ENCODE measurements at regions not wholly inside any gene's neighbourhood (a gene's known extent, or its start where the extent isn't known, plus 50 kb on each side); places are given as distances from the start of the nearest gene placed in this dataset.

DNA sequence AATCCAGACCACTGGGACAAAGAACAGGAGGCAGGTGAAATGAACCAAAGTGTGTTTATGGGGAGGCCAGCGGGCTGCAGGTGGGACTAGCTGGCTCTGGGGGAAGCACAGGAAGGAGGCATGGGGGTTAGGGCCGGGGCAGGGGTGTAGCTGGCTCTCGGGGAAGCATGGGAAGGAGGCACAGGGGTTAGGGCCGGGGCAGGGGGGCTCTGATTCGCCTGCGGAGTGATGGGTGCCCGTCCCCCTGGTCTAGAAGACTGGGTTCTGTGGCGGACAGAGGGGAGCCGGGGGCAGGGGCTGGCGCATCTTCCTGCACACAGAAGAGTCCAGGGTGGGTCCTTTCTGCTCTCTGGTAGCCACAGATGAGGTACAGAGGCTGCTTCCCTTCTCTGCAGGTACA lies 310.3 kb downstream of the TMEM121 start:
- TF ChIP-seq, protein P1, sequence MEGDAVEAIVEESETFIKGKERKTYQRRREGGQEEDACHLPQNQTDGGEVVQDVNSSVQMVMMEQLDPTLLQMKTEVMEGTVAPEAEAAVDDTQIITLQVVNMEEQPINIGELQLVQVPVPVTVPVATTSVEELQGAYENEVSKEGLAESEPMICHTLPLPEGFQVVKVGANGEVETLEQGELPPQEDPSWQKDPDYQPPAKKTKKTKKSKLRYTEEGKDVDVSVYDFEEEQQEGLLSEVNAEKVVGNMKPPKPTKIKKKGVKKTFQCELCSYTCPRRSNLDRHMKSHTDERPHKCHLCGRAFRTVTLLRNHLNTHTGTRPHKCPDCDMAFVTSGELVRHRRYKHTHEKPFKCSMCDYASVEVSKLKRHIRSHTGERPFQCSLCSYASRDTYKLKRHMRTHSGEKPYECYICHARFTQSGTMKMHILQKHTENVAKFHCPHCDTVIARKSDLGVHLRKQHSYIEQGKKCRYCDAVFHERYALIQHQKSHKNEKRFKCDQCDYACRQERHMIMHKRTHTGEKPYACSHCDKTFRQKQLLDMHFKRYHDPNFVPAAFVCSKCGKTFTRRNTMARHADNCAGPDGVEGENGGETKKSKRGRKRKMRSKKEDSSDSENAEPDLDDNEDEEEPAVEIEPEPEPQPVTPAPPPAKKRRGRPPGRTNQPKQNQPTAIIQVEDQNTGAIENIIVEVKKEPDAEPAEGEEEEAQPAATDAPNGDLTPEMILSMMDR (conservative IDR thresholded peaks at IDR 0.05; ENCODE audit: low read depth in 2 of 2) = no peak
- TF ChIP-seq EZH2 (IDR thresholded peaks at IDR 0.05; ENCODE audit: low read depth, unreplicated experiment) = no peak
- TF ChIP-seq EZH2phosphoT487 (IDR thresholded peaks at IDR 0.05; ENCODE audit: unreplicated experiment) = no peak
- TF ChIP-seq POLR2AphosphoS5 (IDR thresholded peaks at IDR 0.05; ENCODE audit: low read depth) = no peak
- TF ChIP-seq, protein P2, sequence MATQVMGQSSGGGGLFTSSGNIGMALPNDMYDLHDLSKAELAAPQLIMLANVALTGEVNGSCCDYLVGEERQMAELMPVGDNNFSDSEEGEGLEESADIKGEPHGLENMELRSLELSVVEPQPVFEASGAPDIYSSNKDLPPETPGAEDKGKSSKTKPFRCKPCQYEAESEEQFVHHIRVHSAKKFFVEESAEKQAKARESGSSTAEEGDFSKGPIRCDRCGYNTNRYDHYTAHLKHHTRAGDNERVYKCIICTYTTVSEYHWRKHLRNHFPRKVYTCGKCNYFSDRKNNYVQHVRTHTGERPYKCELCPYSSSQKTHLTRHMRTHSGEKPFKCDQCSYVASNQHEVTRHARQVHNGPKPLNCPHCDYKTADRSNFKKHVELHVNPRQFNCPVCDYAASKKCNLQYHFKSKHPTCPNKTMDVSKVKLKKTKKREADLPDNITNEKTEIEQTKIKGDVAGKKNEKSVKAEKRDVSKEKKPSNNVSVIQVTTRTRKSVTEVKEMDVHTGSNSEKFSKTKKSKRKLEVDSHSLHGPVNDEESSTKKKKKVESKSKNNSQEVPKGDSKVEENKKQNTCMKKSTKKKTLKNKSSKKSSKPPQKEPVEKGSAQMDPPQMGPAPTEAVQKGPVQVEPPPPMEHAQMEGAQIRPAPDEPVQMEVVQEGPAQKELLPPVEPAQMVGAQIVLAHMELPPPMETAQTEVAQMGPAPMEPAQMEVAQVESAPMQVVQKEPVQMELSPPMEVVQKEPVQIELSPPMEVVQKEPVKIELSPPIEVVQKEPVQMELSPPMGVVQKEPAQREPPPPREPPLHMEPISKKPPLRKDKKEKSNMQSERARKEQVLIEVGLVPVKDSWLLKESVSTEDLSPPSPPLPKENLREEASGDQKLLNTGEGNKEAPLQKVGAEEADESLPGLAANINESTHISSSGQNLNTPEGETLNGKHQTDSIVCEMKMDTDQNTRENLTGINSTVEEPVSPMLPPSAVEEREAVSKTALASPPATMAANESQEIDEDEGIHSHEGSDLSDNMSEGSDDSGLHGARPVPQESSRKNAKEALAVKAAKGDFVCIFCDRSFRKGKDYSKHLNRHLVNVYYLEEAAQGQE (IDR thresholded peaks at IDR 0.05; ENCODE audit: unreplicated experiment) = no peak
- no peak for TF ChIP-seq JUNB (IDR thresholded peaks at IDR 0.05; ENCODE audit: unreplicated experiment)
- no peak for TF ChIP-seq ZNF114 (CRISPR knock-in tag; IDR thresholded peaks at IDR 0.05)
- TF ChIP-seq CREB1 (CRISPR knock-in tag; IDR thresholded peaks at IDR 0.05; ENCODE audit: low read depth) = no peak
- TF ChIP-seq, protein P3, sequence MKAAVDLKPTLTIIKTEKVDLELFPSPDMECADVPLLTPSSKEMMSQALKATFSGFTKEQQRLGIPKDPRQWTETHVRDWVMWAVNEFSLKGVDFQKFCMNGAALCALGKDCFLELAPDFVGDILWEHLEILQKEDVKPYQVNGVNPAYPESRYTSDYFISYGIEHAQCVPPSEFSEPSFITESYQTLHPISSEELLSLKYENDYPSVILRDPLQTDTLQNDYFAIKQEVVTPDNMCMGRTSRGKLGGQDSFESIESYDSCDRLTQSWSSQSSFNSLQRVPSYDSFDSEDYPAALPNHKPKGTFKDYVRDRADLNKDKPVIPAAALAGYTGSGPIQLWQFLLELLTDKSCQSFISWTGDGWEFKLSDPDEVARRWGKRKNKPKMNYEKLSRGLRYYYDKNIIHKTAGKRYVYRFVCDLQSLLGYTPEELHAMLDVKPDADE (IDR thresholded peaks at IDR 0.05) = no peak
- no peak for TF ChIP-seq NANOG (IDR thresholded peaks at IDR 0.05; ENCODE audit: borderline replicate concordance)
